WI38 (cell line): ENCODE measurements at regions not wholly inside any gene's neighbourhood (a gene's known extent, or its start where the extent isn't known, plus 50 kb on each side); places are given as distances from the start of the nearest gene placed in this dataset.

Source experiments
- H3K4me3 ChIP-seq: 2 replicates; pipeline ENCODE4 v1.5.1; 2011; ENCODE audit warnings: low read depth, mild to moderate bottlenecking, control low read depth, low read length
- CTCF ChIP-seq: IDR thresholded peaks from 2 replicates; pipeline ENCODE4 v1.5.1; 2012; ENCODE audit warnings: low read depth, mild to moderate bottlenecking, control low read depth, low read length

- no peak for TF ChIP-seq CTCF
These were observed 239.6 kb upstream of the SAMSN1 start for GRCh38 chr21:14785679-14786078.

GRCh38 chr21:14773777-14774345 lies 227.7 kb upstream of the SAMSN1 start:
- TF ChIP-seq CTCF, result peak; percentile 20; the same call in 1 of the 2 replicates
- no peak overlapping the region for H3K4me3 ChIP-seq

More at GRCh38 chr21:14785679-14786078, 239.6 kb upstream of the SAMSN1 start:
- no peak overlapping the region for H3K4me3 ChIP-seq

- no peak overlapping the region for H3K4me3 ChIP-seq
- TF ChIP-seq CTCF, result no peak
These were observed 225.5 kb upstream of the SAMSN1 start for GRCh38 chr21:14771593-14771992.

GRCh38 chr21:14768042-14768441 lies 221.9 kb upstream of the SAMSN1 start:
- TF ChIP-seq CTCF, result no peak
- H3K4me3 ChIP-seq, result no peak overlapping the region

GRCh38 chr21:14767192-14767852 lies 221.2 kb upstream of the SAMSN1 start:
- H3K4me3 ChIP-seq, result no peak overlapping the region
- TF ChIP-seq CTCF, result no peak

GRCh38 chr21:14766241-14766640 lies 220.1 kb upstream of the SAMSN1 start:
- TF ChIP-seq CTCF, result no peak
- no peak overlapping the region for H3K4me3 ChIP-seq

GRCh38 chr21:14763695-14764064 lies 217.6 kb upstream of the SAMSN1 start:
- TF ChIP-seq CTCF, result no peak
- H3K4me3 ChIP-seq, result no peak overlapping the region
